GM12878 (cell line): ENCODE measurements at regions not wholly inside any gene's neighbourhood (a gene's known extent, or its start where the extent isn't known, plus 50 kb on each side); places are given as distances from the start of the nearest gene placed in this dataset.
A peak's percentile ranks its signal among the peaks of the same experiment; 100 is the strongest.
"Not testable (repeated sequence)": the region's sequence is repeated elsewhere in the genome, so short reads cannot be mapped to it uniquely, and the experiment has no call there.

ENCODE experiments used
- ATAC-seq: fragments of 200-7000 bp; cut with Tn5 transposase; 3 replicates; pipeline ENCODE4 v1.9.1; 2020; ENCODE audit warnings: mild to moderate bottlenecking, moderate library complexity
- BruUV-seq: library from RNA; stranded (reverse); fragments of 400-500 nt; replicated peaks from 2 replicates; lab custom pipeline; 2021; lab: Mats Ljungman, UMichigan
- CTCF ChIA-PET: fragments of 300-600 bp; sonication (Branson Sonifier 250); formaldehyde crosslinking; extraction: SDS; loops from one replicate; lab custom pipeline; 2021; ENCODE audit warnings: inconsistent platforms; lab: Yijun Ruan, JAX
- POLR2A ChIA-PET: fragments of 350-600 bp; formaldehyde crosslinking; extraction: SDS; loops from one replicate; lab custom pipeline; 2021; ENCODE audit warnings: inconsistent platforms; lab: Charles Lee
- RAD21 ChIA-PET: fragments of 300-600 bp; sonication (Branson Sonifier 250); formaldehyde crosslinking; loops from one replicate; lab custom pipeline; 2023; ENCODE audit warnings: antibody characterized with exemption; ENCODE audit not compliant: unreplicated experiment; lab: Charles Lee
- SMC1A ChIA-PET: fragments of 300-600 bp; sonication (Branson Sonifier 250); formaldehyde crosslinking; loops from one replicate; lab custom pipeline; 2023; ENCODE audit not compliant: unreplicated experiment, uncharacterized antibody; lab: Charles Lee
- DNase-seq: peaks from one replicate; pipeline ENCODE4 v3.0.0-alpha.2; 2011; ENCODE audit warnings: low read depth, low spot score
- FAIRE-seq: peaks from 3 replicates; lab custom pipeline; 2011; peaks lifted over from hg19 to GRCh38; lab: Jason Lieb, UNC
- H2AFZ ChIP-seq: 2 replicates; pipeline ENCODE4 v1.6.0; 2011; ENCODE audit warnings: low read depth, low read length, control low read depth; ENCODE audit not compliant: control insufficient read depth
- H3K27ac ChIP-seq: 2 replicates; pipeline ENCODE4 v1.5.1; 2011; ENCODE audit warnings: control low read depth; ENCODE audit not compliant: control insufficient read depth, insufficient read depth
- H3K27me3 ChIP-seq, 2 experiments: replicated peaks in 1 of 2; 2 replicates each; pipeline versions ENCODE4 v1.6.0 to v1.6.1; 2011; ENCODE audit warnings: low read length in 1 of 2; ENCODE audit not compliant: control insufficient read depth in 2 of 2, insufficient read depth in 2 of 2
- H3K36me3 ChIP-seq, 2 experiments: 2 replicates each; pipeline ENCODE4 v1.5.1; 2011; ENCODE audit warnings: low read length in 1 of 2; ENCODE audit not compliant: control insufficient read depth in 2 of 2, insufficient read depth in 2 of 2
- H3K4me1 ChIP-seq: 2 replicates; pipeline ENCODE4 v1.6.1; 2011; ENCODE audit warnings: mild to moderate bottlenecking, low read length, moderate library complexity, mixed read lengths; ENCODE audit not compliant: control insufficient read depth, insufficient read depth
- H3K4me2 ChIP-seq: 2 replicates; pipeline ENCODE4 v1.6.0; 2011; ENCODE audit warnings: control low read depth; ENCODE audit not compliant: control insufficient read depth, insufficient read depth
- H3K4me3 ChIP-seq: fragments of 200-600 bp; sonication (generic); 2 replicates; pipeline ENCODE4 v1.5.1; 2016
- H3K79me2 ChIP-seq: 2 replicates; pipeline ENCODE4 v1.6.0; 2011; ENCODE audit warnings: low read length; ENCODE audit not compliant: control insufficient read depth, insufficient read depth
- H3K9ac ChIP-seq: 2 replicates; pipeline ENCODE4 v1.8.0; 2011; ENCODE audit warnings: low read length, control low read depth, mixed read lengths; ENCODE audit not compliant: control insufficient read depth, insufficient read depth
- H3K9me3 ChIP-seq: replicated peaks from 3 replicates; pipeline ENCODE4 v1.5.1; 2011; ENCODE audit warnings: mild to moderate bottlenecking, low read length; ENCODE audit not compliant: control insufficient read depth, insufficient read depth
- H4K20me1 ChIP-seq: 2 replicates; pipeline ENCODE4 v1.6.0; 2011; ENCODE audit not compliant: control insufficient read depth, insufficient read depth
- CBX3 ChIP-seq: fragments of 200-600 bp; sonication (generic); IDR thresholded peaks from 2 replicates; pipeline ENCODE4 v1.6.1; 2016; ENCODE audit warnings: low read depth, borderline replicate concordance
- RFX5 ChIP-seq: IDR thresholded peaks from 2 replicates; pipeline ENCODE4 v1.6.1; 2011; ENCODE audit warnings: low read depth, low read length, improper control_type of control experiment
- WGBS: methylation state at CpG from one replicate; pipeline ENCODE4 v1.1.6; 2016; ENCODE audit warnings: low lambda C conversion rate; ENCODE audit not compliant: insufficient replicate concordance, insufficient coverage; ENCODE audit errors: missing lambda C conversion rate; 5-methylcytosine and 5-hydroxymethylcytosine counted together
- in situ Hi-C: fragments of 300-500 bp; cut with MboI; formaldehyde crosslinking; loops from 9 replicates; pipeline ENCODE4 v1.14.3; 2018; ENCODE audit warnings: mixed read lengths
- intact Hi-C: fragments of 100-400 bp; cut with micrococcal nuclease; formaldehyde crosslinking; loops from one replicate; pipeline ENCODE4 v1.14.2; 2022; ENCODE audit not compliant: unreplicated experiment
- small RNA-seq: library from RNA; depleted of rRNA; stranded (forward); fragments of <200 nt; gene quantifications from one replicate; pipeline ENCODE3, GENCODE V24; 2014
- TF ChIP-seq, protein P1 (sequence below), 3 experiments: IDR thresholded peaks in 2 of 3; conservative IDR thresholded peaks in 1 of 3; 2 replicates each; pipeline ENCODE4 v1.5.1; 2011; ENCODE audit warnings: low read depth in 3 of 3, low read length in 3 of 3, mild to moderate bottlenecking in 3 of 3, control low read depth in 2 of 3, moderate library complexity in 2 of 3, inconsistent platforms in 1 of 3, mixed read lengths in 1 of 3; ENCODE audit not compliant: control insufficient read depth in 2 of 3, insufficient read depth in 1 of 3; ENCODE audit errors: extremely low read depth in 1 of 3

DNA sequence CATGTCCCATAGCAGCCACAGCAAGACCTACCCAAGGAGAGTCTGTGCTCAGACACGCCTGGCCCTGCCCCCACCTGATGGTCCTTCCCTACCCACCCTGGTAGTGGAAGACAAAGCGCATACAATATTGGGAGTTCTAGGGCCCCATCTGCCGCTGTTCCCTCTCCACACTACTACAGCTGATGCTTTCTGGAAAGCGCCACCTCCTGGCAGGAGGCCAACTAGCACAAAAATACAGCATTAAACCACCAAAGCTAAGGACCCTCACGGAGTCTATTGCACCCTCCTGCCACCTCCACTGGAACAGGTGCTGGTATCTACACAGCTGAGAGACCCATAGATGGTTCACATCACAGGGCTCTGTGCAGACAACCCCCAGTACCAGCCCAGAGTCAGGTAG, 50.9 kb upstream of the IGFBP5 start:
- H3K79me2 ChIP-seq, H2AFZ ChIP-seq, CTCF ChIA-PET, in situ Hi-C loops, ATAC-seq, POLR2A ChIA-PET, H3K4me2 ChIP-seq, H3K9me3 ChIP-seq, FAIRE-seq, H3K4me3 ChIP-seq: not testable (repeated sequence)
- SMC1A ChIA-PET = interaction anchor here (0.7 to 1.3 kb wide), 2 partner anchors 46 to 227 kb away, joined by 3 read pairs; no protein-coding TSS in a partner anchor
- 34% methylated on average over 5 of the region's 5 CpGs for WGBS
- TF ChIP-seq, protein P1, sequence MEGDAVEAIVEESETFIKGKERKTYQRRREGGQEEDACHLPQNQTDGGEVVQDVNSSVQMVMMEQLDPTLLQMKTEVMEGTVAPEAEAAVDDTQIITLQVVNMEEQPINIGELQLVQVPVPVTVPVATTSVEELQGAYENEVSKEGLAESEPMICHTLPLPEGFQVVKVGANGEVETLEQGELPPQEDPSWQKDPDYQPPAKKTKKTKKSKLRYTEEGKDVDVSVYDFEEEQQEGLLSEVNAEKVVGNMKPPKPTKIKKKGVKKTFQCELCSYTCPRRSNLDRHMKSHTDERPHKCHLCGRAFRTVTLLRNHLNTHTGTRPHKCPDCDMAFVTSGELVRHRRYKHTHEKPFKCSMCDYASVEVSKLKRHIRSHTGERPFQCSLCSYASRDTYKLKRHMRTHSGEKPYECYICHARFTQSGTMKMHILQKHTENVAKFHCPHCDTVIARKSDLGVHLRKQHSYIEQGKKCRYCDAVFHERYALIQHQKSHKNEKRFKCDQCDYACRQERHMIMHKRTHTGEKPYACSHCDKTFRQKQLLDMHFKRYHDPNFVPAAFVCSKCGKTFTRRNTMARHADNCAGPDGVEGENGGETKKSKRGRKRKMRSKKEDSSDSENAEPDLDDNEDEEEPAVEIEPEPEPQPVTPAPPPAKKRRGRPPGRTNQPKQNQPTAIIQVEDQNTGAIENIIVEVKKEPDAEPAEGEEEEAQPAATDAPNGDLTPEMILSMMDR (IDR thresholded peaks at IDR 0.05 in 2 of 3, conservative IDR thresholded peaks at IDR 0.05 in 1 of 3; ENCODE audit: control insufficient read depth in 2 of 3, extremely low read depth in 1 of 3, insufficient read depth in 1 of 3, low read depth in 3 of 3, low read length in 3 of 3) = 0 out of 6 replicates have a peak, but pooled peaks of 1 of the 3 experiments have one; percentile 12
- TF ChIP-seq, all 136 proteins: peak for 1; not testable (repeated sequence) for 135
- H4K20me1 ChIP-seq, RAD21 ChIA-PET, H3K27ac ChIP-seq, BruUV-seq, H3K27me3 ChIP-seq, intact Hi-C loops, H3K36me3 ChIP-seq, H3K4me1 ChIP-seq, H3K9ac ChIP-seq, DNase-seq: not testable (repeated sequence)

DNA sequence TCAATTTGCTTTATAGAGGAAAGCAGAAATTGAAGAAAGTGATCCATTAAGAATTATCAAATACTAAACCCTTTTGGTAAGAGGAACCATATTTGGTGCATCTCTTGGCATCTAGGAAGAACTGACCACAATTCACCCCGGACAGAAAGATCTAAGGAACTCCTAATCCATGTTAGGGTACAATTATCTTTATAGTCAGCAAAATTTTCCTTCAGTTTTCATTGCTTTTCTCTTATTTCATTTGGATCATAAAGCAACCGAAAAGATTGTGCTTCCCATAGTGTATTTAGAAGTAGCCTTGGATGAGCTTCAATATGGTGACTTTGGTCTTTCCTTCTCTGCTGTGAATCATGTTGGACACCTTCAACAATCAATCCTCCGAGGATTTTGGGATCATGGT, 50.1 kb upstream of the IGFBP5 start:
- SMC1A ChIA-PET = no interaction called here
- intact Hi-C loops = no loop called here
- in situ Hi-C loops = no loop called here
- WGBS = 2% methylated on average over 3 of the region's 3 CpGs
- POLR2A ChIA-PET = no interaction called here
- no peak overlapping the region for H2AFZ ChIP-seq
- H3K9me3 ChIP-seq = no peaks in the 10 kb centered on the region
- RAD21 ChIA-PET = no interaction called here
- no peak for ATAC-seq
- no peak for TF ChIP-seq CBX3
- TF ChIP-seq RFX5 = no peak
- TF ChIP-seq, all 136 proteins: peak for 0
- Histone ChIP-seq H3K79me2 (no peaks in the 10 kb centered on the region), H3K4me3 (no peak overlapping the region), H3K4me2 (no peak overlapping the region), H3K27ac (no peak overlapping the region), H3K36me3 (no peaks in the 10 kb centered on the region), H3K27me3 (no peaks in the 10 kb centered on the region; a peak in 1 of 4 replicates), H4K20me1 (no peaks in the 10 kb centered on the region), H3K9ac (no peak overlapping the region), H3K4me1 (no peaks in the 10 kb centered on the region)
- FAIRE-seq (no peak), DNase-seq (no peak)
- no TSS peak for BruUV-seq
- CTCF ChIA-PET = no interaction called here

Small RNA genes lying in the stretch of these regions (small RNA-seq; reads per million reads assigned to genes)
- gene RNA5SP120 = 0.12 reads per million
